Peyer's patch (tissue), 4 donors: ENCODE measurements at regions not wholly inside any gene's neighbourhood (a gene's known extent, or its start where the extent isn't known, plus 50 kb on each side); places are given as distances from the start of the nearest gene placed in this dataset.

Source experiments
- DNase-seq, 3 donors: peaks; one replicate each; pipeline ENCODE4 v3.0.0-alpha.2; 2017 to 2019
- H3K27ac ChIP-seq, 4 donors: fragments of 200-600 bp; sonication (generic); one replicate each; pipeline ENCODE4 v1.5.1; 2016 to 2019
- H3K27me3 ChIP-seq, 2 donors: fragments of 200-600 bp; sonication (generic); one replicate each; pipeline ENCODE4 v1.5.1; 2019
- H3K36me3 ChIP-seq, 3 donors: fragments of 200-600 bp; sonication (generic); one replicate each; pipeline ENCODE4 v1.5.1; 2016 to 2019
- H3K4me1 ChIP-seq, 4 donors: fragments of 200-600 bp; sonication (generic); one replicate each; pipeline ENCODE4 v1.5.1; 2016 to 2019
- H3K4me3 ChIP-seq, 4 donors: fragments of 200-600 bp; sonication (generic); 1 replicate in 3 of 4; 2 replicates in 1 of 4; pipeline ENCODE4 v1.5.1; 2016 to 2019; ENCODE audit warnings: mild to moderate bottlenecking in 1 of 4
- H3K9me3 ChIP-seq, 4 donors: fragments of 200-600 bp; sonication (generic); one replicate each; pipeline ENCODE4 v1.5.1; 2016 to 2019; ENCODE audit warnings: mild to moderate bottlenecking in 1 of 4
- CTCF ChIP-seq, 6 experiments: fragments of 450-650 bp in 4 of 6; fragments of 200-600 bp in 2 of 6; sonication (generic) in 1 of 6; IDR thresholded peaks; one replicate each; pipeline ENCODE4 v1.5.1; 2017 to 2019; ENCODE audit warnings: antibody characterized with exemption in 6 of 6, mild to moderate bottlenecking in 3 of 6, moderate library complexity in 1 of 6
- POLR2A ChIP-seq, 2 donors: fragments of 450-650 bp; IDR thresholded peaks; one replicate each; pipeline ENCODE4 v1.5.1; 2017; ENCODE audit warnings: antibody characterized with exemption in 2 of 2, mild to moderate bottlenecking in 2 of 2, moderate library complexity in 2 of 2

GRCh38 chr3:66713921-66714320 is 213.1 kb upstream of the LRIG1 start:
- Histone ChIP-seq H3K27ac (no peak overlapping the region), H3K4me1 (no peaks in the 10 kb centered on the region), H3K9me3 (no peaks in the 10 kb centered on the region), H3K4me3 (no peak overlapping the region), H3K36me3 (no peaks in the 10 kb centered on the region), H3K27me3 (no peaks in the 10 kb centered on the region)
- no peak for TF ChIP-seq POLR2A (IDR thresholded peaks at IDR 0.05)
- TF ChIP-seq CTCF (IDR thresholded peaks at IDR 0.05), result no peak
- no peak for DNase-seq

GRCh38 chr3:66715806-66716205 is 215.0 kb upstream of the LRIG1 start:
- no peak for DNase-seq
- TF ChIP-seq POLR2A (IDR thresholded peaks at IDR 0.05), result no peak
- no peak for TF ChIP-seq CTCF (IDR thresholded peaks at IDR 0.05)

GRCh38 chr3:66717806-66718205 is 217.0 kb upstream of the LRIG1 start:
- no peak for DNase-seq
- Histone ChIP-seq H3K36me3 (no peaks in the 10 kb centered on the region), H3K4me1 (no peaks in the 10 kb centered on the region), H3K9me3 (no peaks in the 10 kb centered on the region), H3K27ac (no peak overlapping the region), H3K27me3 (no peaks in the 10 kb centered on the region), H3K4me3 (no peak overlapping the region)
- no peak for TF ChIP-seq POLR2A (IDR thresholded peaks at IDR 0.05)
- TF ChIP-seq CTCF (IDR thresholded peaks at IDR 0.05), result no peak

More at GRCh38 chr3:66715806-66716205, 215.0 kb upstream of the LRIG1 start:
- H3K36me3 ChIP-seq, result no peaks in the 10 kb centered on the region
- no peaks in the 10 kb centered on the region for H3K4me1 ChIP-seq
- no peaks in the 10 kb centered on the region for H3K27me3 ChIP-seq
- H3K4me3 ChIP-seq, result no peak overlapping the region
- H3K9me3 ChIP-seq, result no peaks in the 10 kb centered on the region
- no peak overlapping the region for H3K27ac ChIP-seq

GRCh38 chr3:66719796-66720356 is 219.1 kb upstream of the LRIG1 start:
- H3K27ac ChIP-seq, result no peak overlapping the region
- no peaks in the 10 kb centered on the region for H3K4me1 ChIP-seq
- no peak for DNase-seq
- TF ChIP-seq CTCF (IDR thresholded peaks at IDR 0.05) (no peak), POLR2A (IDR thresholded peaks at IDR 0.05) (no peak)
- no peaks in the 10 kb centered on the region for H3K36me3 ChIP-seq
- H3K4me3 ChIP-seq, result no peak overlapping the region
- no peaks in the 10 kb centered on the region for H3K9me3 ChIP-seq
- H3K27me3 ChIP-seq, result no peaks in the 10 kb centered on the region

GRCh38 chr3:66720508-66720907 is 219.7 kb upstream of the LRIG1 start:
- no peaks in the 10 kb centered on the region for H3K4me1 ChIP-seq
- H3K27ac ChIP-seq, result no peak overlapping the region
- DNase-seq, result no peak
- no peaks in the 10 kb centered on the region for H3K9me3 ChIP-seq
- no peaks in the 10 kb centered on the region for H3K36me3 ChIP-seq
- H3K27me3 ChIP-seq, result no peaks in the 10 kb centered on the region
- H3K4me3 ChIP-seq, result no peak overlapping the region
- TF ChIP-seq CTCF (IDR thresholded peaks at IDR 0.05) (no peak), POLR2A (IDR thresholded peaks at IDR 0.05) (no peak)

- H3K4me3 ChIP-seq, result no peak overlapping the region
- no peak overlapping the region for H3K27ac ChIP-seq
- no peaks in the 10 kb centered on the region for H3K4me1 ChIP-seq
- H3K9me3 ChIP-seq, result no peaks in the 10 kb centered on the region
- H3K27me3 ChIP-seq, result no peaks in the 10 kb centered on the region
- peak in 1 of 3 donors; percentile 60 for DNase-seq
- H3K36me3 ChIP-seq, result no peaks in the 10 kb centered on the region
- no peak for TF ChIP-seq CTCF (IDR thresholded peaks at IDR 0.05)
- no peak for TF ChIP-seq POLR2A (IDR thresholded peaks at IDR 0.05)
These were observed 221.9 kb upstream of the LRIG1 start for GRCh38 chr3:66722675-66723074.
